ENCODE measurements at regions not wholly inside any gene's neighbourhood (a gene's known extent, or its start where the extent isn't known, plus 50 kb on each side); places are given as distances from the start of the nearest gene placed in this dataset.

DNA sequence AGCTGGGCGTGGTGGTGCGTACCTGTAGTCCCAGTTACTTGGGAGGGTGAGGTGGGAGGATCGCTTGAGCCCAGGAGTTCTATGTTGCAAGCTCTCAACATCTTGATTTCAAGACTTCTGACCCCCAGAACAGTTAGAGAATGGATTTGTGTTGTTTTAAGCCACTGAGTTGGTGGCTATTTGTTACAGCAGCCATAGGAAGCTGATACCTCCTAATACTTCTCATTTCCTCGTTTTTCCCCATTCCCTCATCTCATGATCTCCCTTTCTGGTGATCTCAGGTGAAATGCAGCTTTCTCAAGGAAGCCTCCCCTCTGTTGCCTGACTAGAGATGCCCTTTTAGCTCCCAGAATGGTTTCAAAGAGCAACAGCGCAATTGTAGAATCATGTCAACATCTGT is 378.8 kb downstream of the TYW1 start:
- H3K36me3 ChIP-seq (ENCODE audit: insufficient read depth), result no peaks in the 10 kb centered on the region
- DNase-seq (ENCODE audit: low spot score), result no peak
- H3K27me3 ChIP-seq (ENCODE audit: insufficient read depth), result peaks cover 5% of the 10 kb centered on the region; the same call in 1 of the 2 replicates
- Mint-ChIP-seq H3K4me3 (no peak overlapping the region), H3K4me1 (no peaks in the 10 kb centered on the region), H3K9me3 (peaks cover 75% of the 10 kb centered on the region), H3K27ac (no peak overlapping the region), H3K27me3 (ENCODE audit: insufficient read depth, low read depth, poor library complexity) (peaks cover 7% of the 10 kb centered on the region), H3K36me3 (ENCODE audit: low read depth) (peaks cover 24% of the 10 kb centered on the region)
- TF ChIP-seq ETS1 (IDR thresholded peaks at IDR 0.05), result no peak
- TF ChIP-seq, protein P1, sequence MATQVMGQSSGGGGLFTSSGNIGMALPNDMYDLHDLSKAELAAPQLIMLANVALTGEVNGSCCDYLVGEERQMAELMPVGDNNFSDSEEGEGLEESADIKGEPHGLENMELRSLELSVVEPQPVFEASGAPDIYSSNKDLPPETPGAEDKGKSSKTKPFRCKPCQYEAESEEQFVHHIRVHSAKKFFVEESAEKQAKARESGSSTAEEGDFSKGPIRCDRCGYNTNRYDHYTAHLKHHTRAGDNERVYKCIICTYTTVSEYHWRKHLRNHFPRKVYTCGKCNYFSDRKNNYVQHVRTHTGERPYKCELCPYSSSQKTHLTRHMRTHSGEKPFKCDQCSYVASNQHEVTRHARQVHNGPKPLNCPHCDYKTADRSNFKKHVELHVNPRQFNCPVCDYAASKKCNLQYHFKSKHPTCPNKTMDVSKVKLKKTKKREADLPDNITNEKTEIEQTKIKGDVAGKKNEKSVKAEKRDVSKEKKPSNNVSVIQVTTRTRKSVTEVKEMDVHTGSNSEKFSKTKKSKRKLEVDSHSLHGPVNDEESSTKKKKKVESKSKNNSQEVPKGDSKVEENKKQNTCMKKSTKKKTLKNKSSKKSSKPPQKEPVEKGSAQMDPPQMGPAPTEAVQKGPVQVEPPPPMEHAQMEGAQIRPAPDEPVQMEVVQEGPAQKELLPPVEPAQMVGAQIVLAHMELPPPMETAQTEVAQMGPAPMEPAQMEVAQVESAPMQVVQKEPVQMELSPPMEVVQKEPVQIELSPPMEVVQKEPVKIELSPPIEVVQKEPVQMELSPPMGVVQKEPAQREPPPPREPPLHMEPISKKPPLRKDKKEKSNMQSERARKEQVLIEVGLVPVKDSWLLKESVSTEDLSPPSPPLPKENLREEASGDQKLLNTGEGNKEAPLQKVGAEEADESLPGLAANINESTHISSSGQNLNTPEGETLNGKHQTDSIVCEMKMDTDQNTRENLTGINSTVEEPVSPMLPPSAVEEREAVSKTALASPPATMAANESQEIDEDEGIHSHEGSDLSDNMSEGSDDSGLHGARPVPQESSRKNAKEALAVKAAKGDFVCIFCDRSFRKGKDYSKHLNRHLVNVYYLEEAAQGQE (IDR thresholded peaks at IDR 0.05; ENCODE audit: unreplicated experiment), result no peak
- TF ChIP-seq JUNB (IDR thresholded peaks at IDR 0.05; ENCODE audit: unreplicated experiment), result no peak
- TF ChIP-seq ZNF331 (CRISPR knock-in tag; IDR thresholded peaks at IDR 0.05; ENCODE audit: low read depth), result no peak
- TF ChIP-seq NANOG (IDR thresholded peaks at IDR 0.05; ENCODE audit: borderline replicate concordance), result no peak
- TF ChIP-seq EZH2phosphoT487 (IDR thresholded peaks at IDR 0.05; ENCODE audit: unreplicated experiment), result no peak
- TF ChIP-seq POLR2AphosphoS5 (IDR thresholded peaks at IDR 0.05; ENCODE audit: low read depth), result no peak
- TF ChIP-seq STAT1 (IDR thresholded peaks at IDR 0.05; ENCODE audit: unreplicated experiment), result no peak
- TF ChIP-seq, protein P2, sequence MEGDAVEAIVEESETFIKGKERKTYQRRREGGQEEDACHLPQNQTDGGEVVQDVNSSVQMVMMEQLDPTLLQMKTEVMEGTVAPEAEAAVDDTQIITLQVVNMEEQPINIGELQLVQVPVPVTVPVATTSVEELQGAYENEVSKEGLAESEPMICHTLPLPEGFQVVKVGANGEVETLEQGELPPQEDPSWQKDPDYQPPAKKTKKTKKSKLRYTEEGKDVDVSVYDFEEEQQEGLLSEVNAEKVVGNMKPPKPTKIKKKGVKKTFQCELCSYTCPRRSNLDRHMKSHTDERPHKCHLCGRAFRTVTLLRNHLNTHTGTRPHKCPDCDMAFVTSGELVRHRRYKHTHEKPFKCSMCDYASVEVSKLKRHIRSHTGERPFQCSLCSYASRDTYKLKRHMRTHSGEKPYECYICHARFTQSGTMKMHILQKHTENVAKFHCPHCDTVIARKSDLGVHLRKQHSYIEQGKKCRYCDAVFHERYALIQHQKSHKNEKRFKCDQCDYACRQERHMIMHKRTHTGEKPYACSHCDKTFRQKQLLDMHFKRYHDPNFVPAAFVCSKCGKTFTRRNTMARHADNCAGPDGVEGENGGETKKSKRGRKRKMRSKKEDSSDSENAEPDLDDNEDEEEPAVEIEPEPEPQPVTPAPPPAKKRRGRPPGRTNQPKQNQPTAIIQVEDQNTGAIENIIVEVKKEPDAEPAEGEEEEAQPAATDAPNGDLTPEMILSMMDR (conservative IDR thresholded peaks at IDR 0.05; ENCODE audit: low read depth in 2 of 2), result no peak
- no peak for TF ChIP-seq CREB1 (CRISPR knock-in tag; IDR thresholded peaks at IDR 0.05; ENCODE audit: low read depth)
- TF ChIP-seq ZNF114 (CRISPR knock-in tag; IDR thresholded peaks at IDR 0.05), result no peak
- TF ChIP-seq, protein P3, sequence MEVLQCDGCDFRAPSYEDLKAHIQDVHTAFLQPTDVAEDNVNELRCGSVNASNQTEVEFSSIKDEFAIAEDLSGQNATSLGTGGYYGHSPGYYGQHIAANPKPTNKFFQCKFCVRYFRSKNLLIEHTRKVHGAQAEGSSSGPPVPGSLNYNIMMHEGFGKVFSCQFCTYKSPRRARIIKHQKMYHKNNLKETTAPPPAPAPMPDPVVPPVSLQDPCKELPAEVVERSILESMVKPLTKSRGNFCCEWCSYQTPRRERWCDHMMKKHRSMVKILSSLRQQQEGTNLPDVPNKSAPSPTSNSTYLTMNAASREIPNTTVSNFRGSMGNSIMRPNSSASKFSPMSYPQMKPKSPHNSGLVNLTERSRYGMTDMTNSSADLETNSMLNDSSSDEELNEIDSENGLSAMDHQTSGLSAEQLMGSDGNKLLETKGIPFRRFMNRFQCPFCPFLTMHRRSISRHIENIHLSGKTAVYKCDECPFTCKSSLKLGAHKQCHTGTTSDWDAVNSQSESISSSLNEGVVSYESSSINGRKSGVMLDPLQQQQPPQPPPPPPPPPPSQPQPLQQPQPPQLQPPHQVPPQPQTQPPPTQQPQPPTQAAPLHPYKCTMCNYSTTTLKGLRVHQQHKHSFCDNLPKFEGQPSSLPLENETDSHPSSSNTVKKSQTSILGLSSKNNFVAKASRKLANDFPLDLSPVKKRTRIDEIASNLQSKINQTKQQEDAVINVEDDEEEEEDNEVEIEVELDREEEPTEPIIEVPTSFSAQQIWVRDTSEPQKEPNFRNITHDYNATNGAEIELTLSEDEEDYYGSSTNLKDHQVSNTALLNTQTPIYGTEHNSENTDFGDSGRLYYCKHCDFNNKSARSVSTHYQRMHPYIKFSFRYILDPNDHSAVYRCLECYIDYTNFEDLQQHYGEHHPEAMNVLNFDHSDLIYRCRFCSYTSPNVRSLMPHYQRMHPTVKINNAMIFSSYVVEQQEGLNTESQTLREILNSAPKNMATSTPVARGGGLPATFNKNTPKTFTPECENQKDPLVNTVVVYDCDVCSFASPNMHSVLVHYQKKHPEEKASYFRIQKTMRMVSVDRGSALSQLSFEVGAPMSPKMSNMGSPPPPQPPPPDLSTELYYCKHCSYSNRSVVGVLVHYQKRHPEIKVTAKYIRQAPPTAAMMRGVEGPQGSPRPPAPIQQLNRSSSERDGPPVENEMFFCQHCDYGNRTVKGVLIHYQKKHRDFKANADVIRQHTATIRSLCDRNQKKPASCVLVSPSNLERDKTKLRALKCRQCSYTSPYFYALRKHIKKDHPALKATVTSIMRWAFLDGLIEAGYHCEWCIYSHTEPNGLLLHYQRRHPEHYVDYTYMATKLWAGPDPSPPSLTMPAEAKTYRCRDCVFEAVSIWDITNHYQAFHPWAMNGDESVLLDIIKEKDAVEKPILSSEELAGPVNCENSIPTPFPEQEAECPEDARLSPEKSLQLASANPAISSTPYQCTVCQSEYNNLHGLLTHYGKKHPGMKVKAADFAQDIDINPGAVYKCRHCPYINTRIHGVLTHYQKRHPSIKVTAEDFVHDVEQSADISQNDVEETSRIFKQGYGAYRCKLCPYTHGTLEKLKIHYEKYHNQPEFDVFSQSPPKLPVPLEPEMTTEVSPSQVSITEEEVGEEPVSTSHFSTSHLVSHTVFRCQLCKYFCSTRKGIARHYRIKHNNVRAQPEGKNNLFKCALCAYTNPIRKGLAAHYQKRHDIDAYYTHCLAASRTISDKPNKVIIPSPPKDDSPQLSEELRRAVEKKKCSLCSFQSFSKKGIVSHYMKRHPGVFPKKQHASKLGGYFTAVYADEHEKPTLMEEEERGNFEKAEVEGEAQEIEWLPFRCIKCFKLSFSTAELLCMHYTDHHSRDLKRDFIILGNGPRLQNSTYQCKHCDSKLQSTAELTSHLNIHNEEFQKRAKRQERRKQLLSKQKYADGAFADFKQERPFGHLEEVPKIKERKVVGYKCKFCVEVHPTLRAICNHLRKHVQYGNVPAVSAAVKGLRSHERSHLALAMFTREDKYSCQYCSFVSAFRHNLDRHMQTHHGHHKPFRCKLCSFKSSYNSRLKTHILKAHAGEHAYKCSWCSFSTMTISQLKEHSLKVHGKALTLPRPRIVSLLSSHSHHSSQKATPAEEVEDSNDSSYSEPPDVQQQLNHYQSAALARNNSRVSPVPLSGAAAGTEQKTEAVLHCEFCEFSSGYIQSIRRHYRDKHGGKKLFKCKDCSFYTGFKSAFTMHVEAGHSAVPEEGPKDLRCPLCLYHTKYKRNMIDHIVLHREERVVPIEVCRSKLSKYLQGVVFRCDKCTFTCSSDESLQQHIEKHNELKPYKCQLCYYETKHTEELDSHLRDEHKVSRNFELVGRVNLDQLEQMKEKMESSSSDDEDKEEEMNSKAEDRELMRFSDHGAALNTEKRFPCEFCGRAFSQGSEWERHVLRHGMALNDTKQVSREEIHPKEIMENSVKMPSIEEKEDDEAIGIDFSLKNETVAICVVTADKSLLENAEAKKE (CRISPR knock-in tag; IDR thresholded peaks at IDR 0.05), result no peak
- no peak for TF ChIP-seq EZH2 (IDR thresholded peaks at IDR 0.05; ENCODE audit: low read depth, unreplicated experiment)
- H3K4me2 ChIP-seq, result no peak overlapping the region
- H3K4me3 ChIP-seq, result no peak overlapping the region
- H4K20me1 ChIP-seq (replicated peaks; ENCODE audit: insufficient read depth), result no peaks in the 10 kb centered on the region
- H3K4me1 ChIP-seq (ENCODE audit: insufficient read depth), result no peaks in the 10 kb centered on the region
- no peak overlapping the region for H2AFZ ChIP-seq
- H3K27ac ChIP-seq (ENCODE audit: low read depth), result no peak overlapping the region
- no peak for ATAC-seq
- H3K9me2 ChIP-seq (ENCODE audit: insufficient read depth), result 0 out of 2 replicates have a peak, but pooled peaks cover 2% of the 10 kb centered on the region
- peaks cover 7% of the 10 kb centered on the region for H3F3A ChIP-seq (replicated peaks; ENCODE audit: low read depth)
- H3K79me2 ChIP-seq (replicated peaks; ENCODE audit: insufficient read depth), result no peaks in the 10 kb centered on the region
